GM12878 (cell line): ENCODE measurements at regions not wholly inside any gene's neighbourhood (a gene's known extent, or its start where the extent isn't known, plus 50 kb on each side); places are given as distances from the start of the nearest gene placed in this dataset.

Source experiments
- CTCF ChIP-seq, 3 experiments: IDR thresholded peaks in 2 of 3; conservative IDR thresholded peaks in 1 of 3; 2 replicates each; pipeline ENCODE4 v1.5.1; 2011; ENCODE audit warnings: low read depth in 3 of 3, low read length in 3 of 3, mild to moderate bottlenecking in 3 of 3, control low read depth in 2 of 3, moderate library complexity in 2 of 3, inconsistent platforms in 1 of 3, mixed read lengths in 1 of 3; ENCODE audit not compliant: control insufficient read depth in 2 of 3, insufficient read depth in 1 of 3; ENCODE audit errors: extremely low read depth in 1 of 3
- CUX1 ChIP-seq: IDR thresholded peaks from 2 replicates; pipeline ENCODE4 v1.6.1; 2012; ENCODE audit warnings: improper control_type of control experiment, low read depth, low read length; ENCODE audit not compliant: insufficient replicate concordance
- HCFC1 ChIP-seq: fragments of 150-350 bp; IDR thresholded peaks from 2 replicates; pipeline ENCODE4 v1.6.1; 2014; ENCODE audit warnings: low read length
- TCF7 ChIP-seq: IDR thresholded peaks from 2 replicates; pipeline ENCODE4 v1.6.1; 2014; ENCODE audit warnings: antibody characterized with exemption, borderline replicate concordance
- USF2 ChIP-seq: IDR thresholded peaks from 2 replicates; pipeline ENCODE4 v1.6.1; 2011; ENCODE audit warnings: low read depth, low read length, improper control_type of control experiment, borderline replicate concordance

GRCh38 chr1:43065191-43065590, 106.5 kb upstream of the SLC2A1 start (continued):
- TF ChIP-seq CUX1 (no peak), HCFC1 (no peak), USF2 (no peak), CTCF (IDR thresholded peaks at IDR 0.05 in 2 of 3, conservative IDR thresholded peaks at IDR 0.05 in 1 of 3; ENCODE audit: control insufficient read depth in 2 of 3, extremely low read depth in 1 of 3, insufficient read depth in 1 of 3, low read depth in 3 of 3, low read length in 3 of 3) (no peak), TCF7 (no peak)
- TF ChIP-seq, all 136 proteins: peak for 0
